NOMO-1 (cell line): ENCODE measurements at regions not wholly inside any gene's neighbourhood (a gene's known extent, or its start where the extent isn't known, plus 50 kb on each side); places are given as distances from the start of the nearest gene placed in this dataset.

Experiments
- DNase-seq, 2 experiments: peaks; one replicate each; lab custom pipeline; 2025; ENCODE audit not compliant: unreplicated experiment in 2 of 2; lab: John Stamatoyannopoulos, UW

DNA sequence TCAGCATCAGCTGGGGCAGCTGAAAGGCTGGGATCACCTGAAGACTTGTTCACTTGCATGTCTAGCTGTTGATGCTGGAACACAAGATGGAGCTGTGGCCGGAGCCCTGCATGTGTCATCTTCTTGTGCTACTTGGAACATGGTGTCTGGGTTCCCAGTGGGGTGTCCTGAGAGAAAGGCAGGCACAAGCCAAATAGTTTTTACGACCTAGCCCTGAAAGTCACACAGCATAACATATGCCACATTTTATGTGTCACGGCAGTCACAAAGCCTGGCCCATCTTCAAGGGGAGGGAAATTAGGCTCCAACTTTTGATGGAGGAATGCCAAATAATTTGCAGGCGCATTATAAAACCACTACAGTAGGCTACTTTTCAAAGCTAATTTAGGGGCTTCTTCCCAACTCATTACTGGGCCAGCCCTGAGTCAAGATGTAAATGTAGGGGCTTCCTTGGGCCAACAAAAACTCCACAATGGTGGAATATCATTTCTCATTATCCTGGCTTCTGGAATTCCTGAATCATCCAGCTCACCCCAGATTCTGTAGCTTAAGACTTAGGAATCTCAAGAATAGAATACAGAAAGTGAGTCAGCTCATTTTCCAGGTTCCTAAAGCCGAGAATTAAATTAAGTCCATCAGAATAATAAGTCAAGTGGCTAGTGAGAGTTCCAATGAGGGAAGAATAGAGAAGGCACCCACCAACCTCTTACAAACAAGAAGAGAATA, 543.0 kb downstream of the TNS1 start:
- no peak for DNase-seq

DNA sequence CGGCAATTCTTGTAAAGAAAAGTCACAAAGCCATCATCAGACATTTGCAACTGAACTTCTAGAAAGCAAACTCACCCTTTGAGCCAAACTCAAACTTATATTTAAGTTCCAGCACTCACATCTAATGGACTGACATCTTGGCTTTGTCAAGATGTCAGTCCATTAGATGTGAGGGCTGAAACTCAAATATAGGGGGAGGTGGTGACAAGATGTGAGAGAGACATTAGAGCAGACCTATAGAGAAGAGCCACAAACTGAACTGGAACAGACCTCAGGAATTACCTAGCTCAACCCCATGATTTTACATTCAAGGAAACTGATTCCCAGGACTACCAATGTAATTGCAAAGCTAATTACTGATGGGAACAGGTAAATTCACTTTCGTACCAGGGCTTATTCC, 543.8 kb downstream of the TNS1 start:
- DNase-seq: no peak

DNA sequence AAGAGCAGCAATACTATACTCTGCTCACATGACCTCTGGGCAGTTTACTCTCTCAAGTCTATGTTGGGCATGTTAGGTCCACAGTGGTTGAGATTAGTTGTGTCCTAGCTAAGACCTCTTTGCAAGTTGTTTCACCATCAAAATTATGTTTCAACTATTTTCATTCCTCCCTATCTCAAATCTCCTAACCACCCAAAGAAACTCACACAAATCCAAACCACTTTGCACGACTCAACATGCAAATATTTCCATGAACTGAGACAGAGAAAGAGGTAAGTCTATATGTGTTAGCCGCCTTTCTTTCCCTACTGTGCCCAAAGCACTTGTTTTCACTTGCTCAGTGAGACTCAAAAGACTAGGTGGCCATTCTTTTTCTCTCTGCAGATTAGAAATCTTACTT, 546.8 kb downstream of the TNS1 start:
- DNase-seq: no peak

DNA sequence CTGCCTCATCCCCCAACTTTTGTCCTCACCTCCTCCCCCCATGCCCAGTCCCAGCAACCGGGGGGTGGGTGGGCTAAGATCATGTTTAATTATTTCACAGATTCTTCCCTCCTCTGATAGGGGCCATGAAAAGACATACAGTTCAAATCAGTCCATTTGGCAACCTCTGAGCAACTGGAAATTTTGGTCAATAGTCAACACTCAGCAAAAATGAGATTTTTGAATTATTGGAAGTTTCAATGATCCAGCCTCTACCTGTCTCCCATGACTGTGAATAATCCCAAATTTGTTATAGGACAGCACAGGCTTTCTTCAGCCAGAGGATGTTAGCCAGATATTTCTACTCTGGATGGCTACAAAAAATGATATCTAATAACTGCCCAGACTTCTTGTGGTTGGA, 549.9 kb downstream of the TNS1 start:
- no peak for DNase-seq

DNA sequence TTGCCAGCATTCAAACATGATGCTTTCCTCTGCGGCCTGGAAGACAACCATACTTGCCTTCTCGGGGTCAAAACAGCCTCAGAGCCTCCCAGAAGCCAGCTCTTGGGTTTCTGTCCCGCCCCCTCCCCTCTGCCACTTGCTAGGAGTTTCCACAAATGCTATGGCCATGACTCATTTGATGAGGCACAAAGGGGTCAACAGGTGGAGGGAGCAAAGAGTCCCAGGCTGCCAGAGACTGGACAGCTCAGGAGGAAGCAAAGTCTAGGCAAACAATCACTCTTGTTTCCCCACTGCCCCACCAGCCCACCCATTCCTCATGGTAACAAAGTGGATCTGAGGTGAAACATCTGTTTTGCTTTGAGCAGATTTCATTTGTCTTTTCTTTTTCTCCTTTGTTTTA, 551.1 kb downstream of the TNS1 start:
- no peak for DNase-seq

DNA sequence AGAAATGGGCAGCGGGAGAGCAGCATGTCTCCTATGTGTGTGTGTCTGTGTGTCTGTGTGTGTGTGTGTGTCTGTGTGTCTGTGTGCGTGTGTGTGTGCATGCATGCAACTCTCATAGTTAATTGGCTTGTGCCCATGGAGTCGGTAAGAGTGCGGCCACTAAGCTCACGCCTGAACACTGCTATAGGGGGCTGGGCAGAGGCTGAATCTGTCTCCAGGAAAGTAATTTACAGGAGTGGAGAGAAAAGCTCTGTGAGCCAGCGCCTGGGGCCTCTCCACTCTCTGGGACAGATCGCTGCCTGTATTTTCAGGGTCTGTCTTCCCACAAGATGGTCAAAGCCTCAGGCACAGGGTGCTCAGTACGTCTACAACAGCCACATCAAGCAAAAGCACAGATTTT, 553.4 kb downstream of the TNS1 start:
- no peak for DNase-seq

DNA sequence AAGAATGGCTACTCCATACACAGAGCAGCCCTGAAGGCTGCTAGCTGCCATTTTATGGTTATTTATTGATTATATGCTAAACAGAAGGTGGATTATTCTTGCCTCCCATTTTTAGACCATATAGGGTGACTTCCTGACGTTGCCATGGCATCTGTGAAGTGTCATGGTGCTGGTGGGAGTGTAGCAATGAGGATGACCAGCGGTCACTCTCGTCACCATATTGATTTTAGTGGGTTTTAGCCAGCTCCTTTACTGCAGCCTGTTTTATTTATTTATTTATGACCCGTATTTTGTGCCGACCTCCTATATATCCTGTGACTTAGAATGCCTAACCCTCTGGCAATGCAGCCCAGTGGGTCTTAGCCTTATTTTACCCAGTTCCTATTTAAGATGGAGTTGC, 553.9 kb downstream of the TNS1 start:
- no peak for DNase-seq

DNA sequence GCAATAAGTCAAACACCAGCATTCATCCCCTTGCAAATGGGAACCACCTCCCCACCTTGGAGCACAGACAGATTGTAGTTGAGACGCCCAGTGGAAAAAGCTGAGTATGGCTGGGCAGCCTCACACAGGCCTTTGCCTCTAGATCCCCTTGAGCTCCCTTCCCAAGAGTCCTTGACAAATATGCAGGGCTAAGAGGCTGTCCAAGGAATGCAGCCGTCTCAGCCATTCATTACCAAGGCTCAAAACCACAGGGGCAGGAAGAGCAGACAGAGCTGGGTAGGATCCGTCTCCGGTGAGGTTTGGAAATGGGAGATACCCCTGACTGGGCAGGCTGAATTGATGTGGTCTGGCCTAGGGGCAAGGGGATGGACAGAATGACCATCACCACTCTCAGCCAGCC, 557.1 kb downstream of the TNS1 start:
- no peak for DNase-seq

DNA sequence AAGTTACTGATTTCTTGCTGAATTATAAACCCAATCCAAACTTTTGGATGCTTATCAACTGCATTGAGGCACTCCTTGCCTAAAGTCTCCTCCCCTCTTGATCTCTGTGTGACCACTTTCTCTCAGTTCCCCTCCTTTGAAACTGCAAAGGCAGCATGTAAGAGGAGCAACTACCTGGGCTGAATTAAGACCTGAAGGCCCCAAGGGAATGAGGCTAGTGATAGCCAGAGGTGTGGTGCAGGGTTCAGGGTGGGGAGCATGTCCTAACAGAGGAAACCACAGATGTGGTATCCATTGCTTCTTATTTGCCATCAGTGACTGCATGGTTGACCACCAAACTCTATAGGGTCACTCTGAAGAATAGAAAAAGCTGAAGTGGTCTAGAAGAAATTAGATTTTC, 557.9 kb downstream of the TNS1 start:
- no peak for DNase-seq

DNA sequence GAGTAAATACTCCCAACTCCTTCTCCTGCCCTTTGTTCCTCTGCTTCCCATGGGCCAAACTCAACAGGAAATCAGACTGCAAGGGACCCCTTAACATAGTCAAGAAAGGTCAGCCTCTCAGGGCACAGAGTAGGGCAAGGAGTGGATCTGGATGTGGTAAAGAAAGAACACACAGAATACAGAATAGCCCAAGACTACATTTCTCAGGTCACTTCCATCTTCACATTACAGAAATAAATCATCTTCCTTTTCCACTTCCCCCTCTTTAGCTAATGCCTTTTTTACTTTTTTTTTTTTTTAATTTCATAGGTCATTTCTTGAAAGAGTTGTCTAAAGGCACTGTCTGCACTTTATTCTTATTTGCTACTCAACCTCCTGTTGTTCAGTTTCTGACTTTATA, 558.3 kb downstream of the TNS1 start:
- DNase-seq: no peak

DNA sequence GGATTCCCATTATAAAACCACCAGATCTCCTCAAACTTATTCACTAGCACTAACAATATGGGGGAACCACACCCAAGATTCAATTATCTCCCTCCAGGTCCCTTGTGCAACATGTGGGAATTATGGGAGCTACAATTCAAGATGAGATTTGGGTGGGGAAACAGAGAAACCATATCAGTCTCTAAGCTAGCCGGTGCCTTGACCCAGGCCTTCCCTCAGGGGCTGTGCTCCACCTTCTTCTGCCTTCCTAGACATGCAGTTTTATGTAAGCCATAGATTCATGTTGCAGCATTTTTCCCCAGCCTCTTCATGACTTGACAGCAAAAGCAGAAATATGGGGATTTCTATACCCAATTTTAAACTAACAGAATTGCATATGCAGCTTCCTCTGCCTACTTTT, 559.2 kb downstream of the TNS1 start:
- no peak for DNase-seq

DNA sequence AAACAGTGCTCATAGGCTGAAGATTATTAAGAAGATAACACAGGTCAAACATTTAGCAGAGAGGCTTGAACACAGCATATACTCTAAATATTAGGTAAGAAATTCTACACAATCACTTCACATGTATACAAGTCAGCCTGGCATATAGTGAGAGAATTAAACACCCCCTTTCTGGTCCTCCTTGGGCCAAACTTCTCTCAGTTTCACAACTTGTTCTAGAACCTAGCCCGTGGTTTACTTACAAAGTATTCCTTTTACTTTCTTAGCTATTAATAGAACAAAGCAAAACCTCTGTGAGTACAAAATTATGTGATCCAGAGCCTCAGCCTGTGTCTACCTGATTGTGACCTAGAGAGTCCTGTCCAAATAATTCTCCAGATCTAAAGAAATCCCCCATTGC, 562.8 kb downstream of the TNS1 start:
- no peak for DNase-seq

DNA sequence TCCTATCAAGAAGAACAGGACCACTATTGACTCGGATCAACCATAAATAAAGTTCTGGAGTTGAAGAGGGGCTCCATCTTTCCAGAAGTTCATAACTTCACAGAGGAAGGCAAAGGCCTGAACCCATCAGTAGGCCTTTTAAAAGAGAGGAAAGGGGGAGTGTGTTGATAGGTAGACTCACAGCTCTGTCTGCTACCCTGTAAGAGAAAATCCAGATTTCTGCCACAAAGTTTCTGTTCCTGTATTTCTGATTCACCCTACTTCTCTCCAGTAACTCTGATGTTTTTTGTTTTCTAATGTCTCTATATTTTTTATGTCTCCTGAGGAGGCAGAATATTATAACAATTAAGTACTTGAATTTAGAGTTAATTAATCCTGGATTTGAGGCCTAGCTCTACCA, 564.0 kb downstream of the TNS1 start:
- peak in 1 of 2 experiments; percentile 50 for DNase-seq

DNA sequence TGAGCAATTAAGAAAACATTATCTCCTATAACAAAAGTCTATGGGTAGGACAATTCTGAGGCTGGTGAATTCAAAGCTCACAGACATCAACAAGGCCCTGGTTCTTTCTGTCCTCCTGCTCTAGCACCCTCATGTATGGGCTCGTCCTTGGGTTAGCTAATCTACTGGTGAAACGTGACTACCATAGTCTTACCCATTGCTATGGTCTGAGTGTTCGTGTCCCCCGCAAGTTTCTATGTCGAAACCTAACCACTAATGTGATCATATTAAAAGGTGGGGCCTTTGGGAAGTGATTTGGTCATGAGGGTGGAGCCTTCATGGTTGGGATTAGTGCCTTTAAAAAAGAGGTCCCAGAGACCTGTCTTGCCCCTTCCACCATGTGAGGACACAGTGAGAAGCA, 564.7 kb downstream of the TNS1 start:
- DNase-seq: no peak

DNA sequence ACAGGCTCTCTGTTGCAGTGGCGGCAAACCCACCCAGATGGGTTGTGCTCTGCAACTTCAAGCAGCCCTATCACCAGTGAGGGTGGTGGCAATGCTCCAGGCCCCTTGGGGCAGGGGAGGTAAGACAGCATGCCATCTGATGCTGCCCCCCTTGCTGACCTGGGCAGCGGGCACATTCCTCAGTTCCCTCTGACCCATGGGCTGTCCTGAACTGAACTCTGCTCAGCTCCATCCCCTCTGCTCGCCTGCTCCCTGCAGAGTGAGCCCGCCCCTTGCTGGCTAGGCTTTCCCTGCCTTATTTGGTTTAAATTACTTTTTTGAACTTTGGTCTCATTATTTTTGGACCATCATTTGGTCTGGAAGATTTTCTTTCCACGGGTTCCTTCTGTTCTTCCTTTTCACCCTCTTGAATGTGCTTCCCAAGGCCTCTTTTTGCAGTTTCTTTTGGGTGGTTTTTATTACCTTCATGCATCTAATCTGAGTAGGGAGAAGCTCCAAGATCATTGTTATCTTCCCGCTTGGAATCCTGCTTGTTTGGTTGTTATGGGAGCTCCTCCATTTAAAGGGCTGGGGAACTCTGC, 565.4 kb downstream of the TNS1 start:
- no peak for DNase-seq

DNA sequence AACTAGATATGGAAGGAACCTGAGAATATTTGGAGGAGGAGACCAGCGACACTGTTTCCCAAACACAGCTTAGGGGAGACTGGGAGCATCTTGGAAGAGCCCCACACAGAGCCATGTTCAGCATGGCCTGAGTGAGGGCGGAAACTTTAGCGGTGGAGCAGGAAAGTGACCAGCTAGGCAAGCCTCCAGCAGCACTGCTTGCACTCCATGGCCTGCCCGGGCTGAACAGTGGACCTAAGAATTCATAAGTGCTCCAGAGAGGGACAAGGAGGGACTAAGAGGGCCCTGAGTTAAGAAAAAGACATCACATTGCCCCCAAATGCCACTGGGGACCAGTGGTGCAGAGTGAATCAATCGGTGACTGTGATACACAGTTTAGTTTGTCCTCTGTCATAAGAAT, 566.4 kb downstream of the TNS1 start:
- no peak for DNase-seq

DNA sequence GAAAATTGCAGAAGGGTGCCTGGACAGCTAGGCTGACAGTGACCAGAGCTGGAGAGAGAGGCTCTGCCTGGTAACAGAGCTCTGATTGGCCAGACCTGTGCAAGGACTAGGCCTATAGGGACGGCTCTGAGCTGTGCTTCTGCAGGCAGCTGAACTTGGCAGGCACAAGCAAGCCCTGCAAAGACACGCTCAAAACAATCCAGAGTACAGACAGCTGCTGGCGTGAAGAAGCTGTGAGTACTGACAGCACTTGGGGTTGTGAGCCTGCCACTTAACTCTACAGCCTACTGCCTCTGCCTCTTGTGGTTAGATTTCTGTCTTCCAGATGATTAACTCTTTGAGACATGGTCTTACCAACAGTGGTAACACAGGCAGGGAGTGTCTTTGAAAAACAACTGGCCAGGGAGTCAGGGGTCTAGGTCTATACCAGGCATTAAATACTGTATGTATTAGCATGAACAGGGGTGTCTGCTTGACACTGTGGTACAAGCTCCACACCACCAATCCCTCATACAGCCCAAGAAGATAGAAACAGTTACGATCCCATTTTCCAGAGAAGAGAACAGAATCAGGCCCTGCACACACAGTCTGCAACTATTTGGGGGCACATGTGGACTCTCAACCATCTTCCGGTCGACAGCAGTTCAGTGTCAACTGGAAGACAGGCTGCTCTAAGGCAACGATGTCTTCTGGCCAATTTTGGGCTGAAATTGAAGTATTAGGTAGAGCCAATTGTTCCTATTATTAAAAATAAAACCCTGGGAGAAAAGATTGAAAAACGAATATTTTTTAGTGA, 568.4 kb downstream of the TNS1 start:
- peak; percentile 46 for DNase-seq

DNA sequence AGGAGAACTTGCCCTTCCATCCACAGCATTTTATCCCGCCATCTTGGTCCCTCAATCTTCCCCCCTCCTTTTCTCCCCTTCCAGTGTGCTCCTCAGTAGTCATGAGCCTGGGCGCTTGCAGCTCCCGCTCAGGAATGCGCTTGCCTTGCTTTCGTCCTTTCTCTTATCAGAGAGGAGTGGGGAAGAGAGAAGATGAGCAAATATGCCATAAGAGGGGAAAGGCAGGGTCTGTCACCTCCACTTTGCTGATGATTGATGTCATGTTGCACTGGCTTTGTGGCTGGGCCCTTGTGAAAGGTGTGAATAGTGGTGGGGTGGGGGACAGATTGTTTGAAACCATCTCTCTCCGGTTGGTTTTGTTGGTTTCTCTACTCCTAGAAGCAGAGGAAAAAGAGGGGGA, 569.3 kb downstream of the TNS1 start:
- no peak for DNase-seq

DNA sequence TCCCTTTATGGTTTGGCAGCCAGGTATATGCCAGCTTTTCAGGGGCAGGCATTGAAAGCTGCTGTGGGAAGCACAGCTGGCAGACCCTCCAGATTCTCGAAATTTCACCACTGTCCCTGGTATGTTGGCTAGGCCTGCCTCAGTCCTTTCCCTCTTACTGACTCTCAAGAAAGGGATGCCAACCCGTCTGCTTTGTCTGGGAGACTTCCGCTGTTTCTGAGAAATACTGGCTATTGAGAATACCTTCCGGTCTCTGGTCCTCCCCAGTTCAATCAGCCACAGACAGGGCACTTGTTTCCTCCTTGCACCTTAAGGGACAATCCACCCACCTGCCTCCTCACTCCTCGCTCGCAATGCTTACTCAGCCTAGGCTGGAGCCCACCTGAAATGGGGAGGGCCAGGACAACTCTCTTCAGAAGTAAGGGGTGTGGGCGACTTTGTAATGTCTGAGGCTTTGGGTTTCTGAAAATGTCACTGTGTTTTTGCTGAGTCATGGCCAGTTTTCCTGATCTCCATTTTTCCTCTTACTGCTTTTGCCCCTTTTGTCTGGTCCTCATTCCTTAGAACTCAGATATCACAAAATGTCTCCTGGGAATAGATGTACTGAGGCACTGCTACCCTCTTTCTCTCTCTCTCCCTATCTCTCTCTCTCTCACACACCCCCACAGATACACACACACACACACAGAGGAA, 571.1 kb downstream of the TNS1 start:
- no peak for DNase-seq

DNA sequence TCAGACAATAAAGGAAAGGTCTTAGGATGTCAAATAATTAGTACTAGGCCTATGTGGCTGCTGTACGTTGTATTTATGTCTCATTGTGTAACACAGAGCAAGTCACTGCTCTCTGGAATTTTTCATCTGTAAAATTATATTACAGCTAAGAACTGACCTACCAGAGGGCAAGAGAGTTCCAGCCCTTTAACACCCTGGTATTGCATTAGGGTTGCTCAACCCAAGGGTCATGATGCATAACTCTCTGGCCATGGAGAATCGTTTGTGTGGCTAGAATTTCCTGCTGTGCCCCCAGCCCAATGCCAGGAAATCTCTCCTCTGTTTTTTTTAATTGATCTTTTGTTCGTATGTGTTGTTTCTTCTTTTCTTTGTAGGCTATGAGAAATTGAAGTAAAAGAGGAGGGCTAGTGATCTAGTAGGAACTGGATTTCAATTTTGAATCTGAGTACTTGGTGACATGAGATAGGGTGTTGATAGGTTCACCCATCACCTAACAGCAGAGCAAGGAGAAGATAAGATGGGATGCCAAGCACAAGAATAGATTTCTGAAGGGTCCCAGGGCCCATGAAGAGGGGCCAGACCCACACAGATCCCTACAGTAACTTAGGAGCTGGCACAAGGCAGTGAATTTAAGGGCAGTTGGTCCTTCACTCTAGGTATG, 571.2 kb upstream of the TNP1 start:
- DNase-seq: peak; percentile 20 to 61

DNA sequence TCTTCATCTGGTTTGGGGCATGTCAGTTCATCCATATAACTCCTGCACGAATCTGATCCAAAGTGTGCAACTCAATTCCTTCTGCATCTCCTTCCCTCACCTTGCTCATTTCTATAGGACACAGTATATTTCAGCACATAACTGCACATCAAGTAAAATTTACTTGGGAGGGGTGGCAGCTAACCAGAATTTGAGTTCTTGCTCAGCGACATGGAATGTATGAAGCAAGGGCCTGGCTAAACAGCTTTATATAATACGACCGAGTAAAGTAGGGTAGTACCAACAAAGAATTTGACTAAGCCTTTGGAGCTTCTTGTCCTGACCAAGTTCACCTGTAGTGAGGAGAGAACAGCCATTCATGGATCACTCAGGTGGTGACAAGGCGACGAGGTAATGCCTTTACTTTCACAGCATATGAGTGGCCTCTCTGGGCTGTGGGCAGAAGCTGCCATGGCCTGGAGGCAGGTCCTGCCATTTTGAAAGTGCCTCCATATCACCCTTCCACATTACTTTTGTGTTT, 570.2 kb upstream of the TNP1 start:
- no peak for DNase-seq
